Activated CD4-positive, alpha-beta T cell treated with anti-CD3 and anti-CD28 coated beads, Interleukin-2, amount 50 U/mL, for 4 hours (primary cell): ENCODE measurements at regions not wholly inside any gene's neighbourhood (a gene's known extent, or its start where the extent isn't known, plus 50 kb on each side); places are given as distances from the start of the nearest gene placed in this dataset.

Source experiments
- DNase-seq, 2 experiments: peaks; one replicate each; pipeline ENCODE4 v3.0.0-alpha.2; 2020

DNA sequence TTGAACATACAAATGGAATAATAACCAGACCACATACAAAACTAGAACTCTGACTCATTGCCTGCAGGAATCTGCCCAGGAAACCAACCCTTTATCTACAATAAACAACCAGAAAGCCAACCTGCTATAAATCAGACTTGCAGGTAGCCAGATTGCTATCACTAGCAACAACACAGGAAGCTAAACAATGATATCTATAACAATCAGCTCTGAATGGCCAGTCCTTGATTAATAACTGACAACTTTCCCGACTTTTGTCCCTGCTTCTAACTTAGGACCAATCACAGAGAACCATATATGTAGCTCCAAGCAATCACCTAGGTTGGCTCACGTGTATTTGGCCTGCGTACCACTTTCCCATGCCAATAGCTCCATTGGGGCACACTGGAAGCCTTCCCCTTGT lies 470.8 kb downstream of the RIT2 start:
- DNase-seq = no peak

GRCh38 chr18:42649331-42650035 lies 466.0 kb downstream of the RIT2 start:
- no peak for DNase-seq

- no peak for DNase-seq
These were observed 460.9 kb downstream of the RIT2 start for GRCh38 chr18:42654556-42654955.

DNA sequence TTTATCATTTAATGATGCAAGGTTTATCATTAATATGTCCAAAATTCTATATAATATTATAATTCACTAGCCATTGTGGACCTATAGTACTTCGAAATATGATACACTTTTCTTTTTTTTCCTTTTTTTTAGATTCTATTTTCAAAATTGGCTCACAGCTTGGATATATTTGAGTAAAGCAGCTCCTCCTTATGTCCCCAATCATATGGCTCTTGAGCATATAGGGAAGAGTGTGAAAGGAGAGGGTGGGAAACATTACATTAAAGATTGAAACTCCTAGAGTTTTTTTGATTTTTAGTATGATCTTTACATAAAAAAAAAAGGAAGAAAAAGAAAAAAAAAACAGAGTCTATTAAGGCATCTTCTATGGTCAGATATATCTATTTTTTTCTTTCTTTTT lies 457.9 kb downstream of the RIT2 start:
- DNase-seq = no peak

DNA sequence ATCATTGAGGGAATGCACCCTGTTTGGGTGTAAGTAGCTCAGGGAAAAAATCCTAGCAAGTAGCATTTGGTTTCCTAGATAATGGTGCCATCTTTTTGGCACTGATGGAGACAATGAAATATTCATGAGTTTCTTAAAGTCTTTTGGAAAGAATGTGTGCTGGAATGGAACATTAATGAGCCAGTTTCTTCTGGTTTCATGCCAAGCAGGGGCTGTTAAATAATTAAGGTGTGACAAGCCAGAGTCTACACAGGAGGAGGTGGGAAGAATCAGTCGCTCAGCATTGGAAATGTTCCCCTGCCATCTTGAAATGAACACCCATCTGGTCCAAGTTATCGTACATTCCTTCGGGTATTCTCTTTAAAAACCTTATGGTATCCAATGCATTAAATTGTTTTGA lies 457.3 kb downstream of the RIT2 start:
- DNase-seq = no peak

DNA sequence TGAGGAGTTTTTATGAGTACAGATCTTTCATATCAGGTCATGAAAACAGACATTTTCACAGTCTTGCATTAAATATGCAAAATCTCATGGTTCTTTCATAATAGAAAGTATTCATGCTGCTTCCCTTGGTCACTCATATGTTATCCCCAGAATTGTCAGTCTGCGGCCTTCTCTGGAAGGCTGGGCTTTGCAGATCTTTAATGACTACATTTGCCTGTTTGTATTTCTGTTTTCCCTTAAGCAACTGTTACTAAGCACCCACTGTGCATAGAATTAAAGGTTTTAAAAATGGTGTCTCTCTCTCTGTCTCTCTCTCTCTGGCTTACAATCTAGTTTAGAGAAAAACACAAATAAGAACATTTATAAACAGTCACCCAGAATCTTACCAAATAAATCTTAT lies 456.3 kb downstream of the RIT2 start:
- no peak for DNase-seq

DNA sequence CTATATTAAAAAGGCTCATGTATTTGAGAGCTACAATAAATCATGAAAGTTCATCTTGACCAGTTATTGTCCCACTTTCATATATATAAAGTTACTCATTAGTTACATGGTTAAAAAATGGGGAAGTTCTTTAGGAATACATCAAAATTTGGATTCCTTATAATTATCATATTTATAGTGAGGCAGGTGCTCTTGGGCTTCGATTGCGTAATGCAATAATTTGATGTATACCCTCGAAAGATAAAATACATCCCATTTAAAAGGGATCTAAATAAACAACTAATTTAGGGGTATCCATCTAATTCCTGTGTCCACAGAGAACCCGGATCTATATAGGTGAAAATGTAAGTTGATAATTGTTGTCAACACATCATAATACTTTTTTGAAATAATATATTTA lies 444.6 kb downstream of the RIT2 start:
- DNase-seq = no peak

DNA sequence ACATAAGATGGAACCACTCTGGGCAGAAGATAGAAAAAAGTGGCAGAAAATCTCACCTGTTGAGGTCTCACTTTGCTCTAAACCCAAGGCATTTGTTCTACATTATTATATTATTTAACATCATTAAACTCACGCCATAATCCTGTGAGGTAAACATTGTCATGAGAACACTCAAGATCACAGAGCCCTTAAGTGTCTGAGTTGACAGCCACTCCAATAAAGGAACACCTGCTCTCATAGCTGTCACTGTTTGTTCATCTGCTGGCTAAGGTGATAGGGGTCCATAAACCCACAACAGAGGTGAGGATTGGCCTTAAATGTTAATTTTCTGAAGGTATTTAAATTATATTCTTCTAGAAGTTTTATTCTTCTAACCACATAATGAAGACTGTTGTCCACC lies 439.7 kb downstream of the RIT2 start:
- no peak for DNase-seq

- DNase-seq = no peak
These were observed 432.4 kb downstream of the RIT2 start for GRCh38 chr18:42683094-42683493.

DNA sequence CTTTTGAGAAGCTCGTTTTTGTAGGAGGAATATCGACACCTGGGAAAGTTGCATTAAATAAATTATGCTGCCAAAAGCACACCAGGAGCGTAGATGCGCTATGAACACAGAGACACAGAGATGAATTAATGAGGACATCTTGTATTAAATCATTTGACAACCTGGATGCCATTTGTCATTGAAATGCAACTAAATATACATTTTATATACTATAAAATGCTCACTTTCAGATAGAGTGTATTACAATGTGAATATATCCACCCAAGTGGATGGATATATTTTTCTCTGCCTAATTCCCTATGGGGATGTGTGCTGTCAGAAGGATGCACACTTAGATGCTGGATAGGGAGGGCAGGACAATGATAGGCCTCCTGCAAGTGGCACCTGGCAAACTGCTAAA lies 426.2 kb downstream of the RIT2 start:
- DNase-seq = no peak
